ENCODE measurements at regions not wholly inside any gene's neighbourhood (a gene's known extent, or its start where the extent isn't known, plus 50 kb on each side); places are given as distances from the start of the nearest gene placed in this dataset.
"Not testable (repeated sequence)": the region's sequence is repeated elsewhere in the genome, so short reads cannot be mapped to it uniquely, and the experiment has no call there.

DNA sequence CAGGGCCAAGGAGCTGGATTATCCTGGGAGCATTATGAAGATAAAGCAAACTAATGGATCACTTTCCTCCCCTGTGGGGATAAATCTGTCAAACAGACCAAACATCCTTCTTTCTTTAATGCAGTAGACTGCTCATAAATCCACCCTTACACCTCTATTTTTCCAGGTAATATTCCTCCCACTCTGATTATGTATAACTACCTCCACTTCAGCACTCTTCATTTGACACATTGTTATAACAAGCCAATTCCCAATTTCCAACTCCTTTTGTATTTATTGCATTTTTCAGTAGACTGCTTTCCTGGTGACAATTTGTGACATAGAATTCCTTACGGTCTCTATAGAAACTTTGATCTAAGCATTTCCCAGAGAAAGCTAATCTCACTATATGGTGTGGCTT is 115.0 kb upstream of the PRKG2 start:
- no peak for DNase-seq
- no peaks in the 10 kb centered on the region for H3K27me3 ChIP-seq (ENCODE audit: control insufficient read depth, insufficient read depth, low read length)
- TF ChIP-seq, protein P1, sequence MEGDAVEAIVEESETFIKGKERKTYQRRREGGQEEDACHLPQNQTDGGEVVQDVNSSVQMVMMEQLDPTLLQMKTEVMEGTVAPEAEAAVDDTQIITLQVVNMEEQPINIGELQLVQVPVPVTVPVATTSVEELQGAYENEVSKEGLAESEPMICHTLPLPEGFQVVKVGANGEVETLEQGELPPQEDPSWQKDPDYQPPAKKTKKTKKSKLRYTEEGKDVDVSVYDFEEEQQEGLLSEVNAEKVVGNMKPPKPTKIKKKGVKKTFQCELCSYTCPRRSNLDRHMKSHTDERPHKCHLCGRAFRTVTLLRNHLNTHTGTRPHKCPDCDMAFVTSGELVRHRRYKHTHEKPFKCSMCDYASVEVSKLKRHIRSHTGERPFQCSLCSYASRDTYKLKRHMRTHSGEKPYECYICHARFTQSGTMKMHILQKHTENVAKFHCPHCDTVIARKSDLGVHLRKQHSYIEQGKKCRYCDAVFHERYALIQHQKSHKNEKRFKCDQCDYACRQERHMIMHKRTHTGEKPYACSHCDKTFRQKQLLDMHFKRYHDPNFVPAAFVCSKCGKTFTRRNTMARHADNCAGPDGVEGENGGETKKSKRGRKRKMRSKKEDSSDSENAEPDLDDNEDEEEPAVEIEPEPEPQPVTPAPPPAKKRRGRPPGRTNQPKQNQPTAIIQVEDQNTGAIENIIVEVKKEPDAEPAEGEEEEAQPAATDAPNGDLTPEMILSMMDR (IDR thresholded peaks at IDR 0.05; ENCODE audit: borderline replicate concordance, extremely low read depth, insufficient read depth): no peak
- no peak for FAIRE-seq
- peaks cover 0 to 5% (median 0%) of the 10 kb centered on the region in 3 donors for H3K9me3 ChIP-seq (ENCODE audit: control insufficient read depth in 2 of 3, insufficient read depth in 1 of 3, low read length in 3 of 3)
- no peak overlapping the region for H3K9ac ChIP-seq (ENCODE audit: low read length in 3 of 3)
- no peaks in the 10 kb centered on the region for H3K4me1 ChIP-seq (ENCODE audit: control insufficient read depth in 2 of 3, insufficient read depth in 2 of 3, low read depth in 1 of 3, low read length in 3 of 3)
- no peak overlapping the region for H3K27ac ChIP-seq (ENCODE audit: low read depth in 2 of 2, low read length in 2 of 2)
- H3K4me3 ChIP-seq (ENCODE audit: low read length in 3 of 3): no peak overlapping the region
- intact Hi-C loops (cut with DNase I): no loop called here
- H3K36me3 ChIP-seq (ENCODE audit: control insufficient read depth in 2 of 3, insufficient read depth in 3 of 3, low read length in 3 of 3): no peaks in the 10 kb centered on the region

DNA sequence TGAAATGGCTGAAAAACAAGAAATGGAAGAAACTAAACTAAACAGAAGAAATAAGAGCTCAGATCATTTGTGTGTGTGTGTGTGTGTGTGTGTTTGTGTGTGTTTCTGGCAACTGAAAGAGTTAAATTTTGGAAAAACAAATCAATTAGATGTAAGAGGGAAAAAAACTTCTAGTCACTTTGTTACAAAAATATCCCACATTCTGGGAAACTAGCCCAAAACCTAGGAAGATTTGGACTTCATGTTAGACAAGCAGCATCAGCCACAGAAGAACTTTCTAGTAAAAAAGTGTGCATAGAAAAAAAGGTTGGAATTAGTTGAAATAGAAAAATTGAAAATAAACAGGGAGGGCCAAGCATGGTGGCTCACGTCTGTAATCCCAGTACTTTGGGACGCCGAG is 111.6 kb upstream of the PRKG2 start:
- DNase-seq: no peak
- Histone ChIP-seq H3K4me1 (ENCODE audit: control insufficient read depth in 2 of 3, insufficient read depth in 2 of 3, low read depth in 1 of 3, low read length in 3 of 3) (no peaks in the 10 kb centered on the region), H3K9ac (ENCODE audit: low read length in 3 of 3) (no peak overlapping the region), H3K27me3 (ENCODE audit: control insufficient read depth, insufficient read depth, low read length) (no peaks in the 10 kb centered on the region), H3K36me3 (ENCODE audit: control insufficient read depth in 2 of 3, insufficient read depth in 3 of 3, low read length in 3 of 3) (no peaks in the 10 kb centered on the region), H3K27ac (ENCODE audit: low read depth in 2 of 2, low read length in 2 of 2) (no peak overlapping the region), H3K4me3 (ENCODE audit: low read length in 3 of 3) (no peak overlapping the region), H3K9me3 (ENCODE audit: control insufficient read depth in 2 of 3, insufficient read depth in 1 of 3, low read length in 3 of 3) (peaks cover 0 to 5% (median 0%) of the 10 kb centered on the region in 3 donors)
- intact Hi-C loops (cut with DNase I): no loop called here
- TF ChIP-seq, protein P1 (IDR thresholded peaks at IDR 0.05; ENCODE audit: borderline replicate concordance, extremely low read depth, insufficient read depth): no peak
- FAIRE-seq: no peak

DNA sequence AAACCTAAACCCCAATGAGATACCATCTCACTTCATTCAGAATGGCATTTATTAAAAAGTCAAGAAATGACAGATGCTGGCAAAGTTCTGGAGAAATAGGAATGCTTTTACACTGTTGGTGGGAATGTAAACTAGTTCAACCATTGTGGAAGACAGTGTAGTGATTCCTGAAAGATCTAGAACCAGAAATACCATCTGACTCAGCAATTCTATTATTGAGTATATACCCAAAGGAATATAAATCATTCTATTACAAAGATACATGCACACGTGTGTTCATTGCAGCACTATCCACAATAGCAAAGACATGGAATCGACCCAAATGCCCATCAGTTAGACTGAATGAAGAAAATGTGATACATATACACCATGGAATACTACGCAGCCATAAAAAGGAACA is 109.6 kb upstream of the PRKG2 start:
- H3K4me1 ChIP-seq (ENCODE audit: control insufficient read depth in 2 of 3, insufficient read depth in 2 of 3, low read depth in 1 of 3, low read length in 3 of 3); H3K4me3 ChIP-seq (ENCODE audit: low read length in 3 of 3); H3K9ac ChIP-seq (ENCODE audit: low read length in 3 of 3); DNase-seq; H3K27ac ChIP-seq (ENCODE audit: low read depth in 2 of 2, low read length in 2 of 2); H3K36me3 ChIP-seq (ENCODE audit: control insufficient read depth in 2 of 3, insufficient read depth in 3 of 3, low read length in 3 of 3); H3K9me3 ChIP-seq (ENCODE audit: control insufficient read depth in 2 of 3, insufficient read depth in 1 of 3, low read length in 3 of 3); H3K27me3 ChIP-seq (ENCODE audit: control insufficient read depth, insufficient read depth, low read length); FAIRE-seq; intact Hi-C loops (cut with DNase I): not testable (repeated sequence)

GRCh38 chr4:81319657-81320056 is 104.6 kb upstream of the PRKG2 start:
- TF ChIP-seq, protein P1 (IDR thresholded peaks at IDR 0.05; ENCODE audit: borderline replicate concordance, extremely low read depth, insufficient read depth): no peak
- no peak for FAIRE-seq
- intact Hi-C loops (cut with DNase I): no loop called here
- Histone ChIP-seq H3K4me3 (ENCODE audit: low read length in 3 of 3) (no peak overlapping the region), H3K27ac (ENCODE audit: low read depth in 2 of 2, low read length in 2 of 2) (no peak overlapping the region), H3K9ac (ENCODE audit: low read length in 3 of 3) (no peak overlapping the region), H3K27me3 (ENCODE audit: control insufficient read depth, insufficient read depth, low read length) (no peaks in the 10 kb centered on the region), H3K4me1 (ENCODE audit: control insufficient read depth in 2 of 3, insufficient read depth in 2 of 3, low read depth in 1 of 3, low read length in 3 of 3) (peaks cover 3 to 7% (median 3%) of the 10 kb centered on the region in 3 donors), H3K9me3 (ENCODE audit: control insufficient read depth in 2 of 3, insufficient read depth in 1 of 3, low read length in 3 of 3) (no peaks in the 10 kb centered on the region), H3K36me3 (ENCODE audit: control insufficient read depth in 2 of 3, insufficient read depth in 3 of 3, low read length in 3 of 3) (no peaks in the 10 kb centered on the region)
- DNase-seq: peak in 2 of 5 donors; percentile 22 to 43
